Adrenal gland (tissue), 9 donors: ENCODE measurements at regions not wholly inside any gene's neighbourhood (a gene's known extent, or its start where the extent isn't known, plus 50 kb on each side); places are given as distances from the start of the nearest gene placed in this dataset.
"Not testable (repeated sequence)": the region's sequence is repeated elsewhere in the genome, so short reads cannot be mapped to it uniquely, and the experiment has no call there.

Source experiments
- DNase-seq, 7 donors: peaks; one replicate each; pipeline ENCODE4 v3.0.0-alpha.2; 2019 to 2020
- H3K27ac ChIP-seq, 5 donors: fragments of 200-600 bp; sonication (generic) in 4 of 5; 1 replicate in 3 of 5; 2 replicates in 2 of 5; pipeline versions ENCODE4 v1.5.1 to v1.8.0; 2016 to 2020; ENCODE audit warnings: mild to moderate bottlenecking in 1 of 5
- H3K27me3 ChIP-seq: fragments of 200-600 bp; 2 replicates; pipeline ENCODE4 v1.8.0; 2021
- H3K36me3 ChIP-seq, 2 donors: fragments of 200-600 bp; replicated peaks in 1 of 2; 1 replicate in 1 of 2; 2 replicates in 1 of 2; pipeline versions ENCODE4 v1.5.1 to v1.8.0; 2018 to 2022
- H3K4me1 ChIP-seq, 2 donors: fragments of 200-600 bp; replicated peaks in 1 of 2; 1 replicate in 1 of 2; 2 replicates in 1 of 2; pipeline versions ENCODE4 v1.5.1 to v1.8.0; 2018 to 2021
- H3K4me3 ChIP-seq, 4 donors: fragments of 200-600 bp; sonication (generic) in 3 of 4; one replicate each; pipeline ENCODE4 v1.5.1; 2016 to 2018
- H3K9me3 ChIP-seq, 3 donors: fragments of 200-600 bp; sonication (generic) in 1 of 3; replicated peaks in 1 of 3; 1 replicate in 2 of 3; 2 replicates in 1 of 3; pipeline versions ENCODE4 v1.5.1 to v1.8.0; 2016 to 2021
- POLR2A ChIP-seq, 2 donors: fragments of 450-650 bp; IDR thresholded peaks; one replicate each; pipeline ENCODE4 v1.6.1; 2017; ENCODE audit warnings: antibody characterized with exemption in 2 of 2, mild to moderate bottlenecking in 2 of 2, moderate library complexity in 1 of 2
- WGBS, 4 donors: extraction: QIAGEN DNeasy Blood & Tissue Kit in 2 of 4; methylation state at CpG; one replicate each; pipeline versions ENCODE4 v1.1.5 to v1.1.7; 2013 to 2017; 5-methylcytosine and 5-hydroxymethylcytosine counted together
- intact Hi-C, 2 donors: fragments of 100-400 bp; cut with DNase I; formaldehyde crosslinking; loops; one replicate each; pipeline versions ENCODE4 v1.14.1 to v1.15.0; 2022 to 2023
- TF ChIP-seq, protein P1 (sequence below), 6 experiments: fragments of 450-650 bp in 4 of 6; fragments of 200-600 bp in 2 of 6; sonication (generic) in 1 of 6; IDR thresholded peaks; 1 replicate in 5 of 6; 2 replicates in 1 of 6; pipeline versions ENCODE4 v1.5.1 to v1.8.0; 2016 to 2021; ENCODE audit warnings: antibody characterized with exemption in 6 of 6, mild to moderate bottlenecking in 2 of 6, moderate library complexity in 1 of 6
- donor health status: healthy with polysubstance abuse.
- donor health status: Bipolar disorder and iron deficiency.
- donor health status: DM: yes; HTN: yes; CAD: no.
- donor health status: DM: no; HTN: no; CAD: no.
- donor health status: DM: no; HTN: no; CAD: no.

DNA sequence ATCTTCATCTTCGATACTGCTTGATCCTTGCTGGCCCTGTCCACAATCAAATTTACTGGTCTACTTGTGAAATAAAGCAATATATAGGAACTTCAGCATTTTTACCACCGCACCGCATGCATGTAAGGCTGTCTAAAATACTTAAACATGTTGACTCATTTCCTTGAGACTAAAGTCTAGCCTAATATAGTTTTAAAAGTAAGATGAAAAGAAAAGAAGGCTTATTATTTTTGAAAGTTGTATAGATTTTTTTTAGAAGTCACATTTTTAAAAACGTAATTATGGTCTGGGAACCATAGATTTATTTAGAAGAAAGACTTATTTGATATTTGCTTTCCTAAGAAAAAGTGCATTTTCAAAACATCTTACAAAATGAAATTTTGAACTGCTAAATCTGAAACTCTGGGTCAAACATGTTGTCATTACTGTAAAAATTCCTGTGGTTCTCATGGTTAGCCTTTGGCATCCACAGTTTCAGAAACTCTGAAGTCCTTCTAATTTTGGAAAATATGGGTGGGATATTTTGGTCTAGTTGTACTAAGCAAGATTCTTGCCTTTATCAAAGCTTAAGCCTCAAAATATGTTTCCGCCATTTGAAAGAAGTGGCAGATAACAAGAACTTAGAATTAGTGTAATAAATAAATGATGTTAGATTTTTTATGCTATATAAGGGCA is 423.5 kb upstream of the CTSO start:
- TF ChIP-seq, protein P1, sequence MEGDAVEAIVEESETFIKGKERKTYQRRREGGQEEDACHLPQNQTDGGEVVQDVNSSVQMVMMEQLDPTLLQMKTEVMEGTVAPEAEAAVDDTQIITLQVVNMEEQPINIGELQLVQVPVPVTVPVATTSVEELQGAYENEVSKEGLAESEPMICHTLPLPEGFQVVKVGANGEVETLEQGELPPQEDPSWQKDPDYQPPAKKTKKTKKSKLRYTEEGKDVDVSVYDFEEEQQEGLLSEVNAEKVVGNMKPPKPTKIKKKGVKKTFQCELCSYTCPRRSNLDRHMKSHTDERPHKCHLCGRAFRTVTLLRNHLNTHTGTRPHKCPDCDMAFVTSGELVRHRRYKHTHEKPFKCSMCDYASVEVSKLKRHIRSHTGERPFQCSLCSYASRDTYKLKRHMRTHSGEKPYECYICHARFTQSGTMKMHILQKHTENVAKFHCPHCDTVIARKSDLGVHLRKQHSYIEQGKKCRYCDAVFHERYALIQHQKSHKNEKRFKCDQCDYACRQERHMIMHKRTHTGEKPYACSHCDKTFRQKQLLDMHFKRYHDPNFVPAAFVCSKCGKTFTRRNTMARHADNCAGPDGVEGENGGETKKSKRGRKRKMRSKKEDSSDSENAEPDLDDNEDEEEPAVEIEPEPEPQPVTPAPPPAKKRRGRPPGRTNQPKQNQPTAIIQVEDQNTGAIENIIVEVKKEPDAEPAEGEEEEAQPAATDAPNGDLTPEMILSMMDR (IDR thresholded peaks at IDR 0.05), result no peak
- TF ChIP-seq POLR2A (IDR thresholded peaks at IDR 0.05), result no peak
- H3K9me3 ChIP-seq, result no peaks in the 10 kb centered on the region
- WGBS, 4 donors, result 74 to 85% (median 81%) methylated on average over 5 of the region's 5 CpGs
- intact Hi-C loops, result no loop called here
- H3K27ac ChIP-seq, result no peak overlapping the region
- no peaks in the 10 kb centered on the region for H3K36me3 ChIP-seq
- DNase-seq, result no peak
- no peak overlapping the region for H3K4me3 ChIP-seq
- no peaks in the 10 kb centered on the region for H3K27me3 ChIP-seq
- H3K4me1 ChIP-seq, result no peaks in the 10 kb centered on the region

DNA sequence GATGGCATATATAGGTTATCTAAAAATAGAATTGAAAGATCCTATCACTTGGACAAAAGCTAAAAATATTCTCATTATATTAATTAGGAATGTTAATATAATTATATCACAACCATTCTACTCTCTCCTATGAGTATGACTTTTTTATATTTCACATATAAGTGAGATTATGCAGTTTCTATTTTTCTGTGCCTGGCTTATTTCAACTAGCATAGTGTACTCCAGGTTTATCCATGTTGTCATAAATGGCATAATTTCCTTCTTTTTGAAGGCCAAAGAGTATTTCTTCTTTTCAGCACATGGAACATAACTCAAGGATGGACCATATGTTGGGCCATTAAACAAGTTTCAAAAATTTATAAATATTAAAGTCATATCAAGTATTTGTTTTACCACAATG is 421.2 kb upstream of the CTSO start:
- Histone ChIP-seq H3K27me3 (no peaks in the 10 kb centered on the region), H3K9me3 (no peaks in the 10 kb centered on the region), H3K4me1 (no peaks in the 10 kb centered on the region), H3K4me3 (no peak overlapping the region), H3K36me3 (no peaks in the 10 kb centered on the region), H3K27ac (no peak overlapping the region)
- TF ChIP-seq POLR2A (IDR thresholded peaks at IDR 0.05), result no peak
- TF ChIP-seq, protein P1 (IDR thresholded peaks at IDR 0.05), result no peak
- intact Hi-C loops, result no loop called here
- DNase-seq, result no peak

DNA sequence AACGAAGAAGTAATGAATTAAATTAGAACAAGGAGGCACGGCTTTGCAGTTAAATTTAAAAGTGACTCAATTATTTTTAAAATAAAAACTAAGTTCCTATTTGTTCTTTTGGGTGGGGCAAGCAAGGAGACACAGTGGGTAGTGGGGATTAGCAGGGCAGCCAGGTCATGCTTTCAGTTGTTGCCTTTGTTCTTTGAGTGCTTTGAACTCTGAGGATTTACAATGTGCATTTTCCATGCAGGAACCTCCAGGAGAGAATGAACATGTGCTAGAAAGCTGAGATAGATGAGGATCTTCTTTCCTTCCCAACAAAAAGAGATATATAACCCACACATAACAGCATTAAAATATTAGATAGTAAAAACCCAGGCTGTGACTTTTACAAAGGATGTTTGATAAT is 420.4 kb upstream of the CTSO start:
- no peaks in the 10 kb centered on the region for H3K4me1 ChIP-seq
- intact Hi-C loops, result no loop called here
- H3K36me3 ChIP-seq, result no peaks in the 10 kb centered on the region
- no peak overlapping the region for H3K27ac ChIP-seq
- H3K4me3 ChIP-seq, result no peak overlapping the region
- no peak for DNase-seq
- TF ChIP-seq, protein P1 (IDR thresholded peaks at IDR 0.05), result no peak
- TF ChIP-seq POLR2A (IDR thresholded peaks at IDR 0.05), result no peak
- no peaks in the 10 kb centered on the region for H3K27me3 ChIP-seq
- H3K9me3 ChIP-seq, result no peaks in the 10 kb centered on the region
- 66 to 72% (median 69%) methylated on average over 2 of the region's 2 CpGs for WGBS, 4 donors

DNA sequence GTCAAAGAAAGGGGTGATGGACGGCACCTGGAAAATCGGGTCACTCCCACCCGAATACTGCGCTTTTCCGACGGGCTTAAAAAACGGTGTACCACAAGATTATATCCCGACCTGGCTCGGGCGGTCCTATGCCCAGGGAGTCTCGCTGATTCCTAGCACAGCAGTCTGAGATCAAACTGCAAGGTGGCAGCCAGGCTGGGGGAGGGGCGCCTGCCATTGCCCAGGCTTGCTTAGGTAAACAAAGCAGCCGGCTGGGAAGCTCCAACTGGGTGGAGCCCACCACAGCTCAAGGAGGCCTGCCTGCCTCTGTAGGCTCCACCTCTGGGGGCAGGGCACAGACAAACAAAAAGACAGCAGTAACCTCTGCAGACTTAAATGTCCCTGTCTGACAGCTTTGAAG is 413.8 kb upstream of the CTSO start:
- H3K4me1 ChIP-seq, H3K9me3 ChIP-seq, H3K4me3 ChIP-seq, H3K27ac ChIP-seq, H3K27me3 ChIP-seq, intact Hi-C loops, H3K36me3 ChIP-seq, DNase-seq: not testable (repeated sequence)
- WGBS, 4 donors, result 52 to 76% (median 69%) methylated on average over 5 to 13 of the region's 13 CpGs; no CpG with 5 or more reads in 1 of the 4 donors

DNA sequence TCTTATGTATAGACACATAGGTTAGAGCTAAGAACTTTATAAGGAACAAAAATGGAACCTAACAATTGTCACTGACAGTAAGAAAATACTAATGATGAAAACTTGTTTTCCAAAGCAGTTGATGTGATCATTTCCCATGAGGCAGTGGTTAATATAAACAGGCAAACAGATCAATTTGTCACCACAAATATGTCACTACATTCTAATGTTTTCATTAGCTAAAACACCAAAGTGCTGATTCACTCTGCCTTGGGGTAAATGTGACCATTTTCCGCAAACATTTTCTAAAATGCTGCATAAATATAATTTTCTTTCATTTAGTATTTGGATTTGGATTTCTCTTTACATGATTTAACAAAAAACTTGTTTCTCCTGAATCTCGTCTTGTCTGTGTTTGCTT is 408.9 kb upstream of the CTSO start:
- 22 to 57% (median 41%) methylated on average over 2 of the region's 2 CpGs for WGBS, 4 donors
- H3K4me3 ChIP-seq, result no peak overlapping the region
- no peaks in the 10 kb centered on the region for H3K9me3 ChIP-seq
- no peak for DNase-seq
- H3K4me1 ChIP-seq, result no peaks in the 10 kb centered on the region
- no peaks in the 10 kb centered on the region for H3K27me3 ChIP-seq
- no peak overlapping the region for H3K27ac ChIP-seq
- intact Hi-C loops, result no loop called here
- no peak for TF ChIP-seq POLR2A (IDR thresholded peaks at IDR 0.05)
- TF ChIP-seq, protein P1 (IDR thresholded peaks at IDR 0.05), result no peak
- no peaks in the 10 kb centered on the region for H3K36me3 ChIP-seq
